ENCODE measurements at regions not wholly inside any gene's neighbourhood (a gene's known extent, or its start where the extent isn't known, plus 50 kb on each side); places are given as distances from the start of the nearest gene placed in this dataset.

DNA sequence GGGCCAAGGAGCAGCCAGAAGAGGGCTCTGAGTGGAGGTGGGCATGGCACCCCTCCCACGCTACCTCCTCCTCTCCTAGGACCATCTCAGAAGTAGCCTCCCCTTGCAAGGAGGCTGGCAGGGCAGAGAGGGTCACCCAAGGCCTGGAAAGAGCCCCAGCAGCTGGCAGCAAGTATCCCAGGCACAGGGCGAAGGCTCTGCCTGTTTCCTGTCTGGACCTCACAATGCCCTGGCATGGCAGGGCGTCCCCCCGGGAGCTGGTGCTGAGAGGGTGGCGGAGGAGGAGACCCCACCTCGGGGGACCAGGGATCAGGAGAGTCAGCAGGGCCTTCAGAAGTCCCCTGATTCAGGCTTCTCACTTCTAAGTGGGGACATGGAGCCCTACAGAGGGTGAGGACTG, 66.2 kb upstream of the TAF1B start:
- no peaks in the 10 kb centered on the region for H3K27me3 ChIP-seq
- peaks cover 0 to 3% of the 10 kb centered on the region in 2 donors for H3K4me1 ChIP-seq
- intact Hi-C loops (cut with DNase I): no loop called here
- H3K4me3 ChIP-seq: no peak overlapping the region
- H3K36me3 ChIP-seq: no peaks in the 10 kb centered on the region
- no peak overlapping the region for H3K27ac ChIP-seq
- no peaks in the 10 kb centered on the region for H3K9me3 ChIP-seq
- TF ChIP-seq CTCF (IDR thresholded peaks at IDR 0.05): no peak
- DNase-seq: no peak
- no peak for ATAC-seq

- Histone ChIP-seq H3K9me3 (no peaks in the 10 kb centered on the region), H3K36me3 (no peaks in the 10 kb centered on the region), H3K27ac (no peak overlapping the region), H3K4me3 (no peak overlapping the region), H3K4me1 (peaks cover 0 to 3% of the 10 kb centered on the region in 2 donors), H3K27me3 (no peaks in the 10 kb centered on the region)
- ATAC-seq (no peak), DNase-seq (no peak)
- intact Hi-C loops (cut with DNase I): no loop called here
- TF ChIP-seq CTCF (IDR thresholded peaks at IDR 0.05): no peak
Observed at GRCh38 chr2:9778012-9778411, 65.3 kb upstream of the TAF1B start.

- intact Hi-C loops (cut with DNase I): no loop called here
- TF ChIP-seq CTCF (IDR thresholded peaks at IDR 0.05): no peak
- Histone ChIP-seq H3K27ac (no peak overlapping the region), H3K4me1 (peaks cover 0 to 3% of the 10 kb centered on the region in 2 donors), H3K36me3 (no peaks in the 10 kb centered on the region), H3K4me3 (no peak overlapping the region), H3K9me3 (no peaks in the 10 kb centered on the region), H3K27me3 (no peaks in the 10 kb centered on the region)
- ATAC-seq: no peak
- DNase-seq: no peak
Observed at GRCh38 chr2:9778471-9779316, 64.6 kb upstream of the TAF1B start.

- DNase-seq (no peak), ATAC-seq (no peak)
- no peaks in the 10 kb centered on the region for H3K9me3 ChIP-seq
- intact Hi-C loops (cut with DNase I): no loop called here
- no peaks in the 10 kb centered on the region for H3K27me3 ChIP-seq
- peaks cover 0 to 3% of the 10 kb centered on the region in 2 donors for H3K4me1 ChIP-seq
- TF ChIP-seq CTCF (IDR thresholded peaks at IDR 0.05): no peak
- H3K27ac ChIP-seq: no peak overlapping the region
- H3K36me3 ChIP-seq: no peaks in the 10 kb centered on the region
- H3K4me3 ChIP-seq: no peak overlapping the region
Observed at GRCh38 chr2:9779596-9780264, 63.5 kb upstream of the TAF1B start.

GRCh38 chr2:9780368-9781130, 62.7 kb upstream of the TAF1B start:
- no peak overlapping the region for H3K27ac ChIP-seq
- H3K27me3 ChIP-seq: no peaks in the 10 kb centered on the region
- no peak overlapping the region for H3K4me3 ChIP-seq
- peaks cover 0 to 3% of the 10 kb centered on the region in 2 donors for H3K4me1 ChIP-seq
- no peak for ATAC-seq
- TF ChIP-seq CTCF (IDR thresholded peaks at IDR 0.05): no peak
- intact Hi-C loops (cut with DNase I): no loop called here
- H3K36me3 ChIP-seq: no peaks in the 10 kb centered on the region
- H3K9me3 ChIP-seq: no peaks in the 10 kb centered on the region
- DNase-seq: no peak

All from left lung (tissue), 4 donors.